ENCODE measurements at regions not wholly inside any gene's neighbourhood (a gene's known extent, or its start where the extent isn't known, plus 50 kb on each side); places are given as distances from the start of the nearest gene placed in this dataset.

- TF ChIP-seq CTCF (IDR thresholded peaks at IDR 0.05; ENCODE audit: insufficient read depth, low read length): no peak
- no peak overlapping the region for H3K4me3 ChIP-seq (ENCODE audit: low read depth, low read length)
- no peak for DNase-seq (ENCODE audit: low read depth)
These were observed 293.7 kb downstream of the BCL11A start for GRCh38 chr2:60259781-60260180.

GRCh38 chr2:60252581-60253150, 300.8 kb downstream of the BCL11A start:
- no peak for TF ChIP-seq CTCF (IDR thresholded peaks at IDR 0.05; ENCODE audit: insufficient read depth, low read length)
- H3K4me3 ChIP-seq (ENCODE audit: low read depth, low read length): no peak overlapping the region
- DNase-seq (ENCODE audit: low read depth): no peak

- no peak for TF ChIP-seq CTCF (IDR thresholded peaks at IDR 0.05; ENCODE audit: insufficient read depth, low read length)
- DNase-seq (ENCODE audit: low read depth): no peak
- no peak overlapping the region for H3K4me3 ChIP-seq (ENCODE audit: low read depth, low read length)
These were observed 302.2 kb downstream of the BCL11A start for GRCh38 chr2:60251247-60251646.

GRCh38 chr2:60249879-60250278, 303.6 kb downstream of the BCL11A start:
- no peak for TF ChIP-seq CTCF (IDR thresholded peaks at IDR 0.05; ENCODE audit: insufficient read depth, low read length)
- no peak for DNase-seq (ENCODE audit: low read depth)
- no peak overlapping the region for H3K4me3 ChIP-seq (ENCODE audit: low read depth, low read length)

- H3K4me3 ChIP-seq (ENCODE audit: low read depth, low read length): no peak overlapping the region
- no peak for TF ChIP-seq CTCF (IDR thresholded peaks at IDR 0.05; ENCODE audit: insufficient read depth, low read length)
- DNase-seq (ENCODE audit: low read depth): no peak
These were observed 306.0 kb downstream of the BCL11A start for GRCh38 chr2:60247471-60247870.

- no peak overlapping the region for H3K4me3 ChIP-seq (ENCODE audit: low read depth, low read length)
- DNase-seq (ENCODE audit: low read depth): no peak
- no peak for TF ChIP-seq CTCF (IDR thresholded peaks at IDR 0.05; ENCODE audit: insufficient read depth, low read length)
These were observed 306.9 kb downstream of the BCL11A start for GRCh38 chr2:60246583-60246982.

Data from fibroblast of the aortic adventitia (primary cell).